Activated CD8-positive, alpha-beta T cell treated with anti-CD3 and anti-CD28 coated beads for 36 hours (primary cell): ENCODE measurements at regions not wholly inside any gene's neighbourhood (a gene's known extent, or its start where the extent isn't known, plus 50 kb on each side); places are given as distances from the start of the nearest gene placed in this dataset.

ENCODE experiments used
- ATAC-seq: fragments of 200-7000 bp; cut with Tn5 transposase; one replicate; pipeline ENCODE4 v1.10.0; 2021; ENCODE audit warnings: mild to moderate bottlenecking, moderate library complexity
- CTCF ChIA-PET: fragments of 350-600 bp; sonication (Branson Sonifier 250); formaldehyde crosslinking; loops from one replicate; lab custom pipeline; 2021; ENCODE audit warnings: antibody characterized with exemption; lab: Charles Lee
- POLR2A ChIA-PET: fragments of 350-600 bp; sonication (Branson Sonifier 250); formaldehyde crosslinking; loops from one replicate; lab custom pipeline; 2021; ENCODE audit warnings: antibody characterized with exemption; lab: Charles Lee
- DNase-seq: peaks from one replicate; pipeline ENCODE4 v3.0.0-alpha.2; 2020
- H3K27ac Mint-ChIP-seq: one replicate; pipeline ENCODE4 v1.8.0; 2021; ENCODE audit warnings: mild to moderate bottlenecking, mixed read lengths
- H3K27me3 Mint-ChIP-seq: one replicate; pipeline ENCODE4 v1.8.0; 2021; ENCODE audit warnings: mixed read lengths
- H3K36me3 Mint-ChIP-seq: one replicate; pipeline ENCODE4 v1.8.0; 2021; ENCODE audit warnings: low read depth, mixed read lengths
- H3K4me1 Mint-ChIP-seq: one replicate; pipeline ENCODE4 v1.8.0; 2021; ENCODE audit warnings: low read depth, mixed read lengths
- H3K4me3 Mint-ChIP-seq: one replicate; pipeline ENCODE4 v1.8.0; 2021; ENCODE audit warnings: mild to moderate bottlenecking, moderate library complexity, mixed read lengths
- H3K9me3 Mint-ChIP-seq: one replicate; pipeline ENCODE4 v1.8.0; 2021; ENCODE audit warnings: mixed read lengths
- CTCF ChIP-seq: fragments of 200-600 bp; IDR thresholded peaks from one replicate; pipeline ENCODE4 v1.8.0; 2022; ENCODE audit warnings: antibody characterized with exemption, mild to moderate bottlenecking
- intact Hi-C: fragments of 100-400 bp; cut with micrococcal nuclease; formaldehyde crosslinking; loops from one replicate; pipeline ENCODE4 v1.10.0; 2022

- CTCF ChIA-PET, result interaction anchor here (0.8 kb wide), 1 partner anchor 45 kb away, joined by 3 read pairs; no protein-coding TSS in a partner anchor
- Mint-ChIP-seq H3K36me3 (no peaks in the 10 kb centered on the region), H3K4me1 (peaks cover 21% of the 10 kb centered on the region), H3K4me3 (no peak overlapping the region), H3K9me3 (no peaks in the 10 kb centered on the region), H3K27me3 (no peaks in the 10 kb centered on the region), H3K27ac (no peak overlapping the region)
- POLR2A ChIA-PET, result interaction anchor here (1.0 kb wide), 1 partner anchor 14 kb away, joined by 3 read pairs; no protein-coding TSS in a partner anchor
- DNase-seq (no peak), ATAC-seq (no peak)
- TF ChIP-seq CTCF, result no peak
- intact Hi-C loops, result loop anchor here (10.0 kb wide), 1 partner anchor 427 kb away; no protein-coding TSS in a partner anchor
Measured at GRCh38 chr2:148567716-148568115, 76.8 kb upstream of the EPC2 start.

GRCh38 chr2:148568597-148568996, 76.0 kb upstream of the EPC2 start:
- CTCF ChIA-PET, result interaction anchor here (0.8 kb wide), 1 partner anchor 46 kb away, joined by 3 read pairs; no protein-coding TSS in a partner anchor

GRCh38 chr2:148569221-148569620, 75.3 kb upstream of the EPC2 start:
- no peak overlapping the region for H3K27ac Mint-ChIP-seq
- ATAC-seq, result no peak
- H3K27me3 Mint-ChIP-seq, result peaks cover 2% of the 10 kb centered on the region
- DNase-seq, result no peak
- no peak for TF ChIP-seq CTCF
- no peaks in the 10 kb centered on the region for H3K36me3 Mint-ChIP-seq
- ChIA-PET POLR2A (no interaction called here), CTCF (no interaction called here)
- H3K4me3 Mint-ChIP-seq, result no peak overlapping the region
- H3K4me1 Mint-ChIP-seq, result peaks cover 21% of the 10 kb centered on the region
- intact Hi-C loops, result loop anchor here (10.0 kb wide), 1 partner anchor 426 kb away; no protein-coding TSS in a partner anchor
- H3K9me3 Mint-ChIP-seq, result no peaks in the 10 kb centered on the region

More at GRCh38 chr2:148568597-148568996, 76.0 kb upstream of the EPC2 start:
- no peaks in the 10 kb centered on the region for H3K36me3 Mint-ChIP-seq
- no peak overlapping the region for H3K4me3 Mint-ChIP-seq
- DNase-seq (peak; percentile 70), ATAC-seq (peak; percentile 86)
- no peak overlapping the region for H3K27ac Mint-ChIP-seq
- intact Hi-C loops, result loop anchor here (10.0 kb wide), 1 partner anchor 426 kb away; no protein-coding TSS in a partner anchor
- H3K9me3 Mint-ChIP-seq, result no peaks in the 10 kb centered on the region
- peaks cover 21% of the 10 kb centered on the region for H3K4me1 Mint-ChIP-seq
- H3K27me3 Mint-ChIP-seq, result no peaks in the 10 kb centered on the region
- POLR2A ChIA-PET, result interaction anchor here (0.6 to 1.0 kb wide), 2 partner anchors 15 to 171 kb away, joined by 3 read pairs; no protein-coding TSS in a partner anchor
- no peak for TF ChIP-seq CTCF

GRCh38 chr2:148570989-148571388, 73.6 kb upstream of the EPC2 start:
- DNase-seq (no peak), ATAC-seq (no peak)
- POLR2A ChIA-PET, result no interaction called here
- no peak for TF ChIP-seq CTCF
- intact Hi-C loops, result no loop called here
- CTCF ChIA-PET, result interaction anchor here (1.2 kb wide), 1 partner anchor 62 kb away, joined by 3 read pairs; no protein-coding TSS in a partner anchor
- Mint-ChIP-seq H3K4me1 (peaks cover 21% of the 10 kb centered on the region), H3K4me3 (no peak overlapping the region), H3K9me3 (no peaks in the 10 kb centered on the region), H3K27ac (no peak overlapping the region), H3K36me3 (no peaks in the 10 kb centered on the region), H3K27me3 (peaks cover 2% of the 10 kb centered on the region)

GRCh38 chr2:148577845-148578492, 66.6 kb upstream of the EPC2 start:
- ATAC-seq (no peak), DNase-seq (no peak)
- no peak for TF ChIP-seq CTCF
- CTCF ChIA-PET, result interaction anchor here (0.6 kb wide), 1 partner anchor 136 kb away, joined by 3 read pairs; no protein-coding TSS in a partner anchor
- no peaks in the 10 kb centered on the region for H3K9me3 Mint-ChIP-seq
- intact Hi-C loops, result no loop called here
- no peak overlapping the region for H3K4me3 Mint-ChIP-seq
- POLR2A ChIA-PET, result interaction anchor here (1.2 kb wide), 1 partner anchor 17 kb away, joined by 3 read pairs; no protein-coding TSS in a partner anchor
- no peaks in the 10 kb centered on the region for H3K36me3 Mint-ChIP-seq
- H3K27ac Mint-ChIP-seq, result no peak overlapping the region
- peaks cover 2% of the 10 kb centered on the region for H3K27me3 Mint-ChIP-seq
- peaks cover under 1% of the 10 kb centered on the region for H3K4me1 Mint-ChIP-seq
